SW 1271 (cell line): ENCODE measurements at regions not wholly inside any gene's neighbourhood (a gene's known extent, or its start where the extent isn't known, plus 50 kb on each side); places are given as distances from the start of the nearest gene placed in this dataset.

Experiments used
- DNase-seq, 2 experiments: peaks; one replicate each; lab custom pipeline; 2025; lab: John Stamatoyannopoulos, UW

DNA sequence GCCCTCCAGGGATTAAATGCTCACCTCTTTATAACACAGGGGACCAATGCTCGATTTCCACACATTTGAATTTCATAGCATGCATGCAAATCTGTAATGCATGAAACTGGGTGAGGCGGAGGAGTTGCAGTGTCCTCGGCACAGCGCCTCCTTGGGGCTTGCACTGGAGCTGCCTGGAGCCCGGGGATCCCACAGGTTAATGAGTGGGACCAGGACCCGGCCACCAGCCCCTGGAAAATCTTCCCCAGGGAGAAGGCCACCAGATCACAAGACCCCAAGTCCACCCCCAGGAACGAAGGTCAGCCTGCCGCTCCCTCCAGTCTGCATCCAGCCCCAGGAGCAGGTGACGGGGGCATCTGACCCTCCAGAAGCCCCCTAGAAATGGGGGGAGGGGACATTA lies 119.1 kb downstream of the MN1 start:
- no peak for DNase-seq

DNA sequence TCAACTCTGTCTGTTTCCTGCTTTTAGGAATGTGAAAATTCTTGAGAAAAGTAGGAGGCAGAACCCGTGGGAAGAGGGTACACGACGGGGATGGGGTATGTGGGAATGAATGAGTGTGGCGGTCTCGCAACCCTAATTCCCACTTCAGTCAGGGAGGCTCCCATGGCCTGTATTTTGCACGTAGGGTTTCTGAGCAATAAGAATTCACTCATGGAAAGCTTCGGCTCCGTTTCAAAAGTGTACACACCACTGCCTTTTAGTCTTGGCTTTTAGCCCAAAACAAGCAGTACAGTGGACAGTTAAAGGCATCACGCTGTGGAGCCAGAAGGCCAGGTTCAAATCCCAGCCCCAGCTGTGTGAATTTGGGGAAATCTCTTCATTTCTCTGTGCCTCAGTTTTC lies 116.7 kb downstream of the MN1 start:
- no peak for DNase-seq

DNA sequence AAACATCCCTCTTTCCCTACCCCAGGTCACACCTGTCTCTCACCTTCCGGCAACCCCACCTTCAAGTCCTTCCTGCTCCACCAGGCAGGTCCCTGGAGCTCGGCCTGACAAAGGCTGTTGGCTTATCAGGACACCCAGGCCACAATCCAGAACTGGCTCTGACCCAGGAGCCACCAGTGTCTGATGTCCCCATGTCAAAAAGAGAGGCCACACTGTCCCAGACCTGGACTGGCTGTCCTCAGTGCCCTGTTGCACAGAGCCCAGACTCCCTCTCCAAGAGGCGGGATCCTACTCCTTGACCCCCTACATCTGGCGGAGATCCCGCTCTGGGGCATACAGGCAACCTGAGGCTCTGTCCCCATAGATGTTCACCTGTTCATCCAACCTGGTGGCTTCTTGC lies 116.0 kb downstream of the MN1 start:
- DNase-seq: no peak

DNA sequence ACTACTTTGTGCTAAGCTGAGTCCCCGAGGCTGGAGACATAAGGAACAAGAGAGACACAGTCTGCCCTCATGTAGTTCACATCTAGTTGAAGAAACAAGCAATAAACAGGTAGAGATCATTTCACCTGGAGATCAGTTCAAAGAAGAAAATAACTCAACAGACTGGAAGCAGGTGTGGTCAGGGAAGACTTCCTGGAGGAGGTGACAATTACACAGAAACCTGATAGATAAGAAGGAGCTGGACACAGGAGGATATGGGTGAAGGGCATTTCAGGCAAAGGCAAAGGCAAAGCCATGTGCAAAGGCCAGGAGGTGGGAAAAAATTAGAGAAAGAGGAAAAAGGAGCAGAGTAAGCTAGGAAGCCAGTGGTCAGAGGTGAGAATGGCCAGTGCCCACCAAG lies 115.6 kb downstream of the MN1 start:
- DNase-seq: no peak

GRCh38 chr22:27686534-27686933 lies 115.0 kb downstream of the MN1 start:
- DNase-seq: no peak

DNA sequence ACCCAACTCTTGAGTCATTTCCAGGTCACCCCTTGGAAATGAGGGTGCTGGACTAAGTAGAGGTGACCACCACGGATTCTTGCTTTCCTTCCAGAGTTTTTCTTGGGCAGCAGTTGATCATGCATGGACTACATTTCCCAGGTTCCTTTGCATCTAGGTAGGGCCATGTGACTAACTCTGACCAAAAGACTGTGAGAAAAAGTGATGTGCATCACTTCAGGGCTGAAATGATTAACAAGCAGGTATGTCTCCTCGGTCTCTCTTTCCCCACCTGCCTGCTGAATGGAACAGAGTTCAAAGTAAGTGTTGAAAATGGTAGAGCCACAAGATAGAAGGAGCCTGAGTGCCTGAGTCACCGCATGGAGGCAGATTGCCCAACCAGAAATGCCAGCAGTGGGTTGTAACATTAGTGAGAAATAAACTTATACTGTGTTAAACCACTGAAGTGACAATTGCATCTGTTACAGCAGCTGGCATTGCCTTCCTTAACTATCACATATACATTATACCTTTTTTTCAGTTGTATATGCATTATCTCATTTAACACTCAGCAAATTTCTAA lies 113.5 kb downstream of the MN1 start:
- no peak for DNase-seq

DNA sequence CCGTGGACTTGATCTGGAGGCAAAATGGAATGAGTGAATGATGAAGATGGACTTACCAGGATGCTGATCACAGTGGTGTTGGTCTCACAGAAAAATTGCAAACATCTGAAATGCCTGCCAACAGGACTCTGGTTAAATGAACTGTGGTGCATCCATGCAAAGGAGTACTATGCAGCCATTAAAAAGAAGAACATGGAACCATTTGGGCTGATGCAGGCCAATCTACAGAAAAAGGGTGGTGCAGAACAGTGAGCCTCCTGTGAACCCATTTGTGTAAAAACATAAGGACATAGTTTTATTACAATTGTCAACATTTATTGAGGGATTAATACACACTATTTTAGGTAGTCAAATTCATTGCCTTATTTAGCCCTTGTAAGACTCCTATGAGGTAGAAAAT lies 111.9 kb downstream of the MN1 start:
- DNase-seq: no peak

- no peak for DNase-seq
Measured at GRCh38 chr22:27690599-27690998, 111.0 kb downstream of the MN1 start.

- no peak for DNase-seq
Measured at GRCh38 chr22:27692243-27692642, 109.3 kb downstream of the MN1 start.

GRCh38 chr22:27695925-27696324 lies 105.6 kb downstream of the MN1 start:
- no peak for DNase-seq

- no peak for DNase-seq
Measured at GRCh38 chr22:27697888-27698287, 103.7 kb downstream of the MN1 start.
